Uterus (tissue), 2 donors: ENCODE measurements at regions not wholly inside any gene's neighbourhood (a gene's known extent, or its start where the extent isn't known, plus 50 kb on each side); places are given as distances from the start of the nearest gene placed in this dataset.

Experiments
- CTCF ChIP-seq, 4 experiments: fragments of 200-600 bp in 2 of 4; fragments of 450-650 bp in 2 of 4; sonication (generic) in 2 of 4; IDR thresholded peaks; one replicate each; pipeline ENCODE4 v1.5.1; 2016 to 2019; ENCODE audit warnings: antibody characterized with exemption in 4 of 4, mild to moderate bottlenecking in 2 of 4, moderate library complexity in 1 of 4
- POLR2A ChIP-seq, 2 donors: fragments of 450-650 bp; IDR thresholded peaks; one replicate each; pipeline ENCODE4 v1.6.1; 2016; ENCODE audit warnings: antibody characterized with exemption in 2 of 2, mild to moderate bottlenecking in 1 of 2, moderate library complexity in 1 of 2

GRCh38 chr2:101614127-101614759 is 83.3 kb upstream of the MAP4K4 start:
- TF ChIP-seq CTCF (IDR thresholded peaks at IDR 0.05) (no peak), POLR2A (IDR thresholded peaks at IDR 0.05) (no peak)
